Astrocyte of the spinal cord (primary cell): ENCODE measurements at regions not wholly inside any gene's neighbourhood (a gene's known extent, or its start where the extent isn't known, plus 50 kb on each side); places are given as distances from the start of the nearest gene placed in this dataset.

Source experiments
- DNase-seq: peaks from one replicate; pipeline ENCODE4 v3.0.0; 2011; ENCODE audit warnings: low read depth, low spot score
- H3K4me3 ChIP-seq: 2 replicates; pipeline ENCODE4 v1.5.1; 2011; ENCODE audit warnings: low read depth, mild to moderate bottlenecking, low read length, moderate library complexity
- in situ Hi-C: cut with HindIII; loops from 2 replicates; pipeline ENCODE4 v1.10.0; 2017; ENCODE audit warnings: low sequenced_read_pairs
- TF ChIP-seq, protein P1 (sequence below): IDR thresholded peaks from 2 replicates; pipeline ENCODE4 v1.5.1; 2012; ENCODE audit warnings: low read depth, mild to moderate bottlenecking, low read length, inconsistent platforms

DNA sequence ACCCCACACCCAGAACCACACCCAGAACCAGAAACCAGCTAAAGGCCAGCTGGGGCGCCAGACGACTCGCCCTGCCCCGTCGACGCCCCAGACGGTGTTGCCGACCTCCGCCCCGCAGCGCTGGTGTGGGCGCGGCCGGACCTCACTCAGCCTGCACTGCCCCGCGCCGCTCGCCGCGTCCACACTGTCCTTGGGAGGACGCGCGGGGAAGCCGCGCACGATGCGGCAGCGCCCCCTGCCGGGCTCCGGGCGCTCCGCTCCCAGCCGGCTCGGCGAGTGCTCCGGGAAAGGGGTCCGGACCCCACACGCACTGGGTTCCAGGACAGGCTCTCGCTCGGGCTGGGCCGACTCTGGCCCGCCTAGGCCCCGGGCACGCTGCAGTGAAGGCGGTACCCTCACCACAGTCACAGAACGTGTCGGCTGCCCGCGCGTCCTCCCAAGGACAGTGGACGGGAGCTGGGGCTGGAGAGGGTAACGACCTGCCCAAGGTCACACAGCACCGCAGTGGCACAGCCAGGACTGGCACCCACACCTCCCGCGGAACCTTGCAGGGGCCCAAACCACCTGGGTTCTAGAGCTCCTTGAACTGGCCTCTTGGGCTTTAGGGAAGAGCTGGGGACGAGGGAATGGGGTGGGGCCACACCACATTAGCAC, 90.2 kb downstream of the DMRTA2 start:
- H3K4me3 ChIP-seq, result peak overlapping the region; percentile 40
- TF ChIP-seq, protein P1, sequence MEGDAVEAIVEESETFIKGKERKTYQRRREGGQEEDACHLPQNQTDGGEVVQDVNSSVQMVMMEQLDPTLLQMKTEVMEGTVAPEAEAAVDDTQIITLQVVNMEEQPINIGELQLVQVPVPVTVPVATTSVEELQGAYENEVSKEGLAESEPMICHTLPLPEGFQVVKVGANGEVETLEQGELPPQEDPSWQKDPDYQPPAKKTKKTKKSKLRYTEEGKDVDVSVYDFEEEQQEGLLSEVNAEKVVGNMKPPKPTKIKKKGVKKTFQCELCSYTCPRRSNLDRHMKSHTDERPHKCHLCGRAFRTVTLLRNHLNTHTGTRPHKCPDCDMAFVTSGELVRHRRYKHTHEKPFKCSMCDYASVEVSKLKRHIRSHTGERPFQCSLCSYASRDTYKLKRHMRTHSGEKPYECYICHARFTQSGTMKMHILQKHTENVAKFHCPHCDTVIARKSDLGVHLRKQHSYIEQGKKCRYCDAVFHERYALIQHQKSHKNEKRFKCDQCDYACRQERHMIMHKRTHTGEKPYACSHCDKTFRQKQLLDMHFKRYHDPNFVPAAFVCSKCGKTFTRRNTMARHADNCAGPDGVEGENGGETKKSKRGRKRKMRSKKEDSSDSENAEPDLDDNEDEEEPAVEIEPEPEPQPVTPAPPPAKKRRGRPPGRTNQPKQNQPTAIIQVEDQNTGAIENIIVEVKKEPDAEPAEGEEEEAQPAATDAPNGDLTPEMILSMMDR, result peak; percentile 79
- peak; percentile 32 for DNase-seq
- in situ Hi-C loops, result no loop called here

DNA sequence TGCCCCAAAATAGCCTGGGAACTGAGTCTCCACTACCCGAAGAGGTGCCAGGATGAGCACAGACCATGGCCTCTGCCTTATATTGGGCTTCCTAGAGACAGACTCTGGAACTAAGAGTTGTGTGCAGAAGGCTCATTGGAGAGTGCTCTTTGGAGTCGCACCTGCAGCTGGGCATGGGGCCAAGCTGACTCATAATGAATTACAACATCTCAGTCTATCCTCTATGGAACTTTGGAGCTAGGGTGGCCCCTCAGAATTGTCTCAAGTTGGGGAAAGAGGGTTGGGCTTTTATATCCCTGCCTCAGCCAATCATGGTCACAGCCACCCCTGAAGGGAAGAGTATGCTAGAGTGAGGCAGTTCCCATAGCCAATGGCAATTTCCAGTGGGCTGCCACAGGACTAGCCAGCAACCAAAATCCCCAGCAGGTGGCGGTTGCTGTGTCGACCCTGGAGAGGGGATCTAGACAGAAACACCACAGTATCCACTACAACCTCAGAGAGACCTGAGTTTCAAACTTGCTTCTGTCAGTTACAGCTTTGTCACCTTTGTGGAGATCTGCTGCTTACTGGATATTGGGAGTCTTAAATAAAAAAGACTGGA, 93.8 kb downstream of the DMRTA2 start:
- in situ Hi-C loops, result no loop called here
- DNase-seq, result no peak
- TF ChIP-seq, protein P1, result no peak
- H3K4me3 ChIP-seq, result no peak overlapping the region

DNA sequence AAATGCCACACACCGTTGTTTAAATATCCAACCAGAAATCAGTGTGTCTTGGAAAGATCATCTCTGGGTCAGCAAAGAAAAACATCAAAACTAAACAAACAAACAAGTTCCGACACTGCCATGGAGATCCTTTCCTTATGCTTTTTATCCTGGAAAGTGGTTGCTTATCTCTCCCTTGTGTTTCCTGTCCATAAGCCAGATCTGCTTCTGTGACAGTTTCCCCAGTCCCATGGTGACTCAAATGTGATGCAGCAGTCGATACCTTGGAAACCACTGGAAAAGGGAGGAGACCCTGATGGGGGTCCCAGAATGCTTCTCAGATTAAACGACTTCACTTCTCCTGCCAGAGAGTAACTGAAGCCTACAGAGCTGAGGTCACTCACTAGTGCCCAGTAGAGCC, 94.7 kb downstream of the DMRTA2 start:
- TF ChIP-seq, protein P1, result no peak
- DNase-seq, result no peak
- H3K4me3 ChIP-seq, result no peak overlapping the region
- in situ Hi-C loops, result no loop called here

DNA sequence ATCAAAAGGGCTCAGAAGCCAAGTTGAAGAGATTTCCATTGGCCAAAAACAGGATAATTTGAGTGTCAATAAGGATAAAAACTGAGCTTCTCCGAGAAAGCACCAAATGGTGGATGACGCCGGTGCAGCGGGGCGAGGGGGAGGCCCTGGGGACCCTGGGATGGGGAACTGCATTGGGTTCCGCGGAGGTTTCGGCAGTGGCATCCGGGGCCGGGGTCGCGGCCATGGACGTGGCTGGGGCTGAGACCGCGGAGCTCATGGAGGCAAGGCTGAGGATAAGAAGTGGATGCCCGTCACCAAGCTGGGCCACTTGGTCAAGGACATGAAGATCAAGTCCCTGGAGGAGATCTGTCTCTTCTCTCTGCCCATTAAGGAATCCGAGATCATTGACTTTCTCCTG, 97.2 kb downstream of the DMRTA2 start:
- H3K4me3 ChIP-seq, result no peak overlapping the region
- in situ Hi-C loops, result no loop called here
- DNase-seq, result no peak
- TF ChIP-seq, protein P1, result no peak

DNA sequence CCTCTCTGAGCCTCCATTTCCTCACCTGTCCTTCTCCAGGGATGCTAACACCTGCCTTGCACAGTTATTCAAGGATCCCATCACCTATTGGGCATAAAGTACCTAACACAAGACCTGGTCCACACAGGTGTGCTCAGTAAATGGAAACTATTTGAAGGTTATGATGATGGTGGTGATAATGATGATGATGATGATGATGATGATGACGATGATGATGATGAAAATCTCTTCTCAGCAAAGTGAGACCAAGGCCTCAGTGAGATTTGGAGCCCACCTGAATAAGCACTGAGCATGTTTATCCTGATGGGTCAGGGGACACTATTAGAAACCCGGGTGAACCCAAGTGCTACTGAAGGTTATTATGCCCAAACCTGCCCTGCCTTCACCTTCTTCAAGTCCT, 100.7 kb downstream of the DMRTA2 start:
- DNase-seq, result no peak
- no peak overlapping the region for H3K4me3 ChIP-seq
- TF ChIP-seq, protein P1, result no peak
- in situ Hi-C loops, result no loop called here

DNA sequence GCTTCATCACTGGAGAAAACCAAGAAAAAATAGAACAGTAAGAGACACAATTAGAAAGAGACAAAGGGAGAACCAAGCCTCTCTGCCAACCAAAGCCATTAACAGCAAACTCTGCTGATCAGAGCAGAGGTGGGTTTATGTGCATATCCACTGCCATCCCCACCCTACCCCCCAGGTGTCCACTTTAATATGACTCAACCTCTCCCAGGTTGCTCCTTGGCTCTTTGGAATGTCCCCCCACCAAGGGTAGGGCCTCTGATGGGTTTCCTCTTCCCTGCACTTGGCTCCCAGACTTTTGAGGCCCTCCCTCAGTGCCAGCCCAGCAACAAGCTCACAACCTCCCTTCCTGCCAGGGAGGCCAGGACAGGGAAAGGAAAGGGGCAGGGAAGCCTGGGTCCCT, 104.8 kb downstream of the DMRTA2 start:
- TF ChIP-seq, protein P1, result no peak
- in situ Hi-C loops, result no loop called here

More for the DNA sequence above, 104.8 kb downstream of the DMRTA2 start:
- no peak overlapping the region for H3K4me3 ChIP-seq
- no peak for DNase-seq
